AG09309 (cell line): ENCODE measurements at regions not wholly inside any gene's neighbourhood (a gene's known extent, or its start where the extent isn't known, plus 50 kb on each side); places are given as distances from the start of the nearest gene placed in this dataset.

Experiments used
- DNase-seq: peaks from one replicate; pipeline ENCODE4 v3.0.0-alpha.2; 2010; ENCODE audit warnings: low read depth
- H3K4me3 ChIP-seq: 2 replicates; pipeline ENCODE4 v1.5.1; 2011; ENCODE audit warnings: mild to moderate bottlenecking, low read depth, low read length, moderate library complexity; ENCODE audit not compliant: control insufficient read depth
- TF ChIP-seq, protein P1 (sequence below): IDR thresholded peaks from 2 replicates; pipeline ENCODE4 v1.5.1; 2011; ENCODE audit warnings: mild to moderate bottlenecking, low read depth, low read length, inconsistent platforms; ENCODE audit not compliant: insufficient read depth, control insufficient read depth; ENCODE audit errors: missing control alignments

DNA sequence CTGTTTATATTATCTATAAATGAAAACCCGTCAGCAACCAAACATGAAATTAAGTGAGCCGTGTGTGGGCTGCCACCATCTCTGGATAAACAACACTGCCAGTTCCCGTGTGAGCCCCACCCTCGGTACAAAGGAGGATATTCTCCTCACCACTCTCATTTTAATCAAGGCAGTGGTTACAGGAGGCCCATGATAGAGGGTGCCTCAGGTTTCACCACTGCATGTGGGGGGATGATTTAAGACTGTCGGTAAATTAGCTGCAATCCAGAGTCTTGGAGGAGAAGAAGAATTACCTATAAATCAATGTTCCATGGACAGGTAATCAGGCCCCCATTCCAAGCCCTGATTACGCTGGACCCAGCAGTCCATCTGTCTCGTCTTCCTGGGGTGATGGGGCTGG lies 361.6 kb upstream of the SULF2 start:
- H3K4me3 ChIP-seq, result no peak overlapping the region
- TF ChIP-seq, protein P1, sequence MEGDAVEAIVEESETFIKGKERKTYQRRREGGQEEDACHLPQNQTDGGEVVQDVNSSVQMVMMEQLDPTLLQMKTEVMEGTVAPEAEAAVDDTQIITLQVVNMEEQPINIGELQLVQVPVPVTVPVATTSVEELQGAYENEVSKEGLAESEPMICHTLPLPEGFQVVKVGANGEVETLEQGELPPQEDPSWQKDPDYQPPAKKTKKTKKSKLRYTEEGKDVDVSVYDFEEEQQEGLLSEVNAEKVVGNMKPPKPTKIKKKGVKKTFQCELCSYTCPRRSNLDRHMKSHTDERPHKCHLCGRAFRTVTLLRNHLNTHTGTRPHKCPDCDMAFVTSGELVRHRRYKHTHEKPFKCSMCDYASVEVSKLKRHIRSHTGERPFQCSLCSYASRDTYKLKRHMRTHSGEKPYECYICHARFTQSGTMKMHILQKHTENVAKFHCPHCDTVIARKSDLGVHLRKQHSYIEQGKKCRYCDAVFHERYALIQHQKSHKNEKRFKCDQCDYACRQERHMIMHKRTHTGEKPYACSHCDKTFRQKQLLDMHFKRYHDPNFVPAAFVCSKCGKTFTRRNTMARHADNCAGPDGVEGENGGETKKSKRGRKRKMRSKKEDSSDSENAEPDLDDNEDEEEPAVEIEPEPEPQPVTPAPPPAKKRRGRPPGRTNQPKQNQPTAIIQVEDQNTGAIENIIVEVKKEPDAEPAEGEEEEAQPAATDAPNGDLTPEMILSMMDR, result no peak

DNA sequence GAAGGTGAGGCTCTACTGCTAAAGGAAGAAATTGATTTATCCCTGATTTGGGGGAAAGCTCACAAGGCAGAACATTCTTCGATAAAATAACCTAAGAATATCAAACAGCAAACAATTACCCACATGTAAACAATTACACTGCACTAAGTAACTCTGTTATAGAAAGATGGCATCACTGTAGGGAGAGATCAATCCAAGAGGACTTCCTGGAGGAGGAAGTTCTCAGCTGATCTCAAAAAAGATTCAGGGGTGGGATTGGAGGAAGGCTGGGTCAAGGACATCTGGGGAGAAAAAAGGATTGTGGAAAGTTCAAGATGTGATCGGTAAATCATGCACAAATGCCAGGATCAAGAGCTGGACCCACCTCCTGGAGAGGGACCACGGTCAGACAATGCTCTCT lies 361.0 kb upstream of the SULF2 start:
- TF ChIP-seq, protein P1, result no peak
- no peak overlapping the region for H3K4me3 ChIP-seq
- DNase-seq, result no peak

More for the DNA sequence above, 361.6 kb upstream of the SULF2 start:
- no peak for DNase-seq

DNA sequence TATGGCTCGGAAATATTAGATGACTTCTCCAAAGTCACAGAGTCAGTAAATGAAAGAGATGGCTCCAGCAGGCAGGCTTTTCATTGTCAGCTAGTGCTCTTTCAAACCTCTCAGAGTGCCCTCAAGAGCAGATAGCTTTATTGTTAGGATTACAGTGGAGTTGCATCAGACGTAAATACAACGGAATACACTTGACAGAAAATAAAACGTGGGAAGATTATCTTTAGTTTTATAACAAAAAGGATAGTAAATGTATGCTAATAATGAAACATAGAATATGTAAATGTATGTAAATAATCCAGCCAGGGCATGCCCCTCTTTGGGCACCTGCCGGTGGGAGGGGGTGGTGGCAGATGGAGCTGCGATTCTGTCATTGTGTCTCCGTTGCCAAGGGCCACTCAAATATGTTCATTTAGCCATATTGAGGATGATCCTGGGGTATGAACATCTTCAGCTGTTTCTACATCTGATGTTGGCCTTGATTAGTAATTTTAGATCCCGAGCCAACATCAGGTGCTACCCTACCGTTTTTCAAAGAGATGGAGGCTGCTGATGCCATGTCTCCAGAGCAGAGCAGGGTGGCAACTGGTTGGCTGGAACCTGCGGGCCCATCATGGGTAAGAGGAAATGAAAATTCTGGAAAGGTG lies 358.3 kb upstream of the SULF2 start:
- no peak for DNase-seq
- H3K4me3 ChIP-seq, result no peak overlapping the region
- TF ChIP-seq, protein P1, result no peak

DNA sequence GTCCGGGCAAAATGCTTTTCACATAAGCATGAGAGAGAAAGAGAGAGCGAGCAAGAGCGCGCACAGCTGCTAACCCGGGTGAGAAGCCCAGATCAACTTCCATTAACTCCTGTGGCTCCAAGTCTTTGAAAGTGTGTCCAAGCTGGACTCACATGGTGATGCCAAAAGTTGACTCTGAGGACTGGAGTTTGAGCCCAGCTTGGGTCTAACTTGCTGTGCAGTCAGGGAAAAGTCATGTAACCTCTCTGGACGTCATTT lies 357.2 kb upstream of the SULF2 start:
- TF ChIP-seq, protein P1, result no peak
- DNase-seq, result no peak
- no peak overlapping the region for H3K4me3 ChIP-seq

DNA sequence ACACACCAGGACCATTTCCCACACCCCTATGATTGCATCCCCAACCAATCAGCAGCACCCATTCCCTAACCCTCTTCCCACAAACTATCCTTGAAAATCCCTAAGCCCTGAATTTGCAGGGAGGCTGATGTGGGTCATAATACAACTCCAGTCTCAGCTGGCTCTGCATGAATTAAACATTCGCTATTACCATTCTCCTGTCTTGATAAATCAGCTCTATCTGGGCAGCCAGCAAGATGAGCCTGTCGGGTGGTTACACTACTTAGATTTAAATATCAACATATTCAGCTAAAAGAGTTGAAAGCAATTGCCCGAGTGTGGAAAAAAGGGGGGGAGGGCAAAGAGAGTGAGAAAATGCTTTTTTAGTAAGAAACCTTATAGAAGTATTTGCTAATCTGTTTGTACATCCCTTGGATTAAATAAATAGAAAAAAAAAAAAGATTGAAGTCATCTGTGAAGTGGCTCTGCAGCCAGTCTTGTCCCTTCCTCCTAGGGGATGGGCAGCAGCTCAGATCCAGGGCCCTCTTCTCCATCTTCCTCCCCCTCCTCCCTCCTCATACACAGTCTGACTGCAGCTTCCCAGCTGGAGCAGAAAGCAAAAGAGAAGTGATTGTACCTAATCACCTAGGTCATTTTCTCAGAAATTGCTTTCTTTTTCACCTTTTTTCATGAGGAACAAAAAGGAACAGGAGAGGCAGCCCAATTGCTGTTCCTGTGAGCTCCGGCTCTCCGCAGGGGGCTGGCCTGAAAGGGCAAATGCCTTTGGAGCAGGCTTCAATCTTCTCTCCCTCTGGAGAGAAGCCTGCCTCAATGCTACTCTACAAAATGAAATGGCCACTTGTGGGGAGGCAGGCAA lies 356.6 kb upstream of the SULF2 start:
- TF ChIP-seq, protein P1, result no peak
- H3K4me3 ChIP-seq, result no peak overlapping the region
- DNase-seq, result no peak

DNA sequence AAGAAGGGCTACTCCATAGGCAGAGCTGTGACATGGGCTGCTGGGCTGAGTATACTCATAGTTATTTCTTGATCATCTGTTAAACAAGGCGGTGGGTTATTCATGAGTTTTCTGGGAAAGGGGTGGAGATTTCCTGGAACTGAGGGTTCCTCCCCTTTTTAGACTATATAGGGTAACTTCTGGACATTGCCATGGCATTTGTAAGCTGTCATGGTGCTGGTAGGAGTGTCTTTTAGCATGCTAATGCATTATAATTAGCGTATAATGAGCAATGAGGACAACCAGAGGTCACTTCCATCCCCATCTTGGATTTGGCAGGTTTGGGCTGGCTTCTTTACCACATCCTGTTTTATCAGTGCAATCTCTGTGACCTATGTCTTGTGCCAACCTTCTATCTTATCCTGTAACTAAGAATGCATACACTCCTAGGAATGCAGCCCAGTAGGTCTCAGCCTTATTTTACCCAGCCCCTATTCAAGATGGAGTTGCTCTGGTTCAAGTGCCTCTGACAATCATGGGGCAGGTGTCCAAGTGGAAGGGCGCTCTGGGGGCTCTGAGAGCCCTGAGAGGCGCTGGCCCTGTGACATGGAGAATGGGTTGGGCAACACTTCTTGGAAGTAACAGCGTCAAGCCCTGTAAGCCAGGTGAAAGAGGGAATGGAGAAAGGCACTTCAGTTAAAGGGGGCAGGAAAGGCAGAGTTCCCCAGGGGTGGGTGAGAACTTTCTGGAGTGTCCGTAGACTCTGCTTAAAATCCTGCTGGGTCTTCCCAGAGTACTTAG lies 354.2 kb upstream of the SULF2 start:
- no peak for DNase-seq
- no peak overlapping the region for H3K4me3 ChIP-seq

More for the DNA sequence above, 354.2 kb upstream of the SULF2 start:
- TF ChIP-seq, protein P1, result no peak
